HG03571 (cell line): ENCODE measurements at regions not wholly inside any gene's neighbourhood (a gene's known extent, or its start where the extent isn't known, plus 50 kb on each side); places are given as distances from the start of the nearest gene placed in this dataset.

Source experiments
- ATAC-seq: cut with Tn5 transposase; IDR thresholded peaks from one replicate; pipeline ENCODE4 v1.9.1; 2021; ENCODE audit not compliant: unreplicated experiment

DNA sequence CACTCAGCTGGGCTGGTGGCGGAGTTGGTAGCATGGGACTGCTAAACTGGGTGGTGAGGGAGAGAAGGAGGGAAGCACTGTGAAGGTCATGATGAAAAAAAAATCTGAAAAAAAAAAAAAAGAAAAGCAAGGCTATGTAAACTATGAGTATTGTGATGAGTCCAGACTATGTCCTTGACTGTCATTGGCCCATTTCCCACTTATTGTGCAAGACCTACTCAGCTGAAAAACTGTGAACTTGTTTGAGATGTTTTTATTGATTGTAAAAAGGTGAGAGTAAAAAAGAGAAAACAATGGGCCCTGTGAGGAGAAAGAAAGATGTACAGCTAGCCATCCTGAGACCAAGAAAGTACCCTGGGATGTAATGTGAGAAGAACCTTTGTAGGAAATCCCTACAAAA lies 798.4 kb upstream of the TENM4 start:
- ATAC-seq, result no peak

DNA sequence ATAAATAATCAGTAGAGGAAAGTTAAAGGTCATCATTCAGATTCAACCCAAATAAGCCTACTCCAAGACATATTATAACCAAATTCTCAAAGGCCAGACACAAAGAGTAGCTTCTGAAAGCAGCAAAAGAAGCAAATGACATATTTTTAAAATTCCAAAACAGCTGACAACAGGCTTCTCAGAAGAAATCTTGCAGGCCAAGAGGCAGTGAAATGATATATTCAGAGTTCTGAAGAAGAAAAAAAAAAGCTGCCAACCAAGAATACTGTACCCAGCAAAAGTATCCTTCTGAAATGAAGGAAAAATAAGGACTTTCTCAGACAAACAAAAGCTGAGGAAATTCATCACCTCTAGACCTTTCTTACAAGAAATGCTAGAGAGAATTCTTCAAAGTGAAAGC lies 787.1 kb upstream of the TENM4 start:
- no peak for ATAC-seq

DNA sequence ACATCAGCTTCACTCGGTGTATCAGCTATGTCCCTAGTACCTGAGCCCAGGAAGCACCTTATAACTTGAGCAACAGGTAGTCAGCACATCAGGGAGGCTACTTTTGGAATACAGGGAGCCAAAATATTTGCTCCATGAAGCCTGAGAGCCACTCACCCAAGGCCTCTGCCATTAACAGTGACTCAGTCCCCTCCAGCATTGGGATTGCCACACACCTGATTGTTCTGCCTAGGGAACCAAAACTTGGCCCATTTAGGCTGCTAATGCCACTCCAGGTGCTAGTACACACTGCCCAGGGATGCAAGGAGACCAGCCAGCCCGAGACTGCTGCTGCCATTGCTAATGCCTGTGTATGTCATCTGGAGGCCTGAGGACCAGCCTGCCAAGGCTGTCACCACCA lies 773.6 kb upstream of the TENM4 start:
- no peak for ATAC-seq

DNA sequence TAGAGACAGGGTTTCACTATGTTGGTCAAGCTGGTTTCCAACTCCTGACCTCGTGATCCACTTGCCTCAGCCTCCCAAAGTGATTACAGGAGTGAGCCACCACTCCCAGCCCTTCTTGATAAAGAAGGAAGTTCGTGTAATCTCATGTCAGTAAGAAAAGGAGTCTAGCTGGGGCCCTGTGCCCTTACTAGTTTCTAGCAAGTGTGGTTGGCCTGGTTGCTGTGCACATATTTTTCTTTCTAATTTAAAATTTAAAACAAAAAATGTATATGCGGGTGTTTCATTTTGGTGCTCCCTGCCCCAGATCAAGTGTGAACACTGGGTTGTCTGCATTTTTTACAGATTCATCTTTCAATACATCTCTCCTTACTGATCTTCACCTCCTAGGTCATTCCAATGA lies 770.8 kb upstream of the TENM4 start:
- ATAC-seq, result no peak

DNA sequence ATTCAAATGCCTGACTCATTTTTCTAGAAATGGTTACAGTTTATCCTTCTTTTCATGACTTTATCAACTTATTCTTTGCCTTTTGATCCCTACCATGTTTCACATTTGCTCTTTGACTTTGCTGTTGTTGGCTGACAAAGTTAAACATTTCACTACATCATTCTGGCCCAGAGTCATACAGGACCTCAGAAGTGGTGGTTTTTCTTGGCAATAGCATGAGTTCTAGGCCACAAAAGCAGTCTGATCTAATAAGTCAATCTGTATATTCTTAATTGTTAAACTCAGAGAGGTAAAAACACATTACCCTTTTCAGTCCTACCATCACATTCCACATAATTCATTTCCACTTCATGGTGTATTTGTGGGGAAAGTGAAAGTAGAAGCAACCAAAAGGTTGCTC lies 763.2 kb upstream of the TENM4 start:
- ATAC-seq, result no peak

DNA sequence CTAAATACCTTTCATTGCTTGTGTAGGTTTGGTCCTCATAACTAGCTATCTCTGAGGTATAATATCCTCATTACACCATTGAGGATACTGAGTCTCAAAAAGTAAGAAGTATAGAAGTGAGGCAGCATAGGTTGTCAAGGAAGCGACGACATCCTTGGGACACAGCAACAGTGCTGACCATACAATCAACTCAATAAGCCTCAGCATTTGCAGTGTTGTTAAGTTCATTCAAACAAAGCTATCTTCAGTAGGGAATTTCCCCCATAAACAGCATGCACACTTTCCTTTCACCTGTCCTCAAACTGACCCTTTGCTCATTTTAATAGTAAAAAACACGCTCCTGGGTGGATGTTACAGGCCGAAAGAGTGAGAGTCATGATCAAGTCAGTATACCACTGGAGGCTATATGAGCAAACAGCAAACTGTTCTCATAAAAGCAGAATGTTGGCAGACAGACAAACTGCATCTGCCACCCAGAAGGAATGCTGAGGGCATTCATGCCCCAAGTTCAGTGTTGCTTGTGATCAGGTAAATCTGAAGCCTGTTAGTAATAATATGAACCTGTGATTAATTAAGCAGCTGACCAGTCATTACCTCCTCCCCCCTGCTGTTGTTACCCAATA lies 756.2 kb upstream of the TENM4 start:
- no peak for ATAC-seq

DNA sequence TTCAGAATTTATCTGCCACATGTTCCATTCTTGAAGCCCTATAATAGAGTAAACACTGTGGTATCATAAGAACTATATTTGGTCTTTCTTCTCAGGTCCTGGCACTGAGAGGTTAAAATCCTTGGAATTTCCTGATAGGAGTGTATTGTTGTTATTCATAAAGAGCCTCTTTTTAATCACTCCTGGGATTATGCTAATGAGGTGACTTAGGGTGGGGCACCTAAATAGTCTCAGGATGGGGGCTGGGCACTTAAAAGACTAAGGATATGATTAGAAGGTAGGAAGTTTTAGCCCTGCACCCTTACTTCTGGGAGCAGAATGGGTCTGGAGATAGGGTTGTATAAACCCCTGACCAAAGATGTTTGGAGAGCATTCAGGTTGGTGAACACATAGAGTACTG lies 755.2 kb upstream of the TENM4 start:
- ATAC-seq, result no peak

DNA sequence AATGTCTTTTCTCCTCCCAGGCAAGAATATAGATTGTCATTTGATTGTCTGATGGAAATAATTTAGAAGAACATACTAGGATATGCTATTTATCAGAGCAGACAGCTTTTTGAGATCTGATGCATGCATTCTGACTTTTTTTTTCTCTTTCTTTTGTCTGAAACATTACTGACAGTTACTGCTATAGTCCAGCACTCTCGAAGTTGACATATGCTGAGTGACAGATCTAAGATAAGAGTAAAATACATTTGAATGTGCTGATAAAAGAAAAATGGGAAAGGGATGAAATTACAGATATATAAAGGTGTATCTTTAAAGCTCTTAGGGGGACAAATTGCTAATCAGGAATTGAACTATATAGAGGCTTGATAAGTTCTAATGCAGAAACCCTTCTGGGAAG lies 753.8 kb upstream of the TENM4 start:
- ATAC-seq, result no peak

DNA sequence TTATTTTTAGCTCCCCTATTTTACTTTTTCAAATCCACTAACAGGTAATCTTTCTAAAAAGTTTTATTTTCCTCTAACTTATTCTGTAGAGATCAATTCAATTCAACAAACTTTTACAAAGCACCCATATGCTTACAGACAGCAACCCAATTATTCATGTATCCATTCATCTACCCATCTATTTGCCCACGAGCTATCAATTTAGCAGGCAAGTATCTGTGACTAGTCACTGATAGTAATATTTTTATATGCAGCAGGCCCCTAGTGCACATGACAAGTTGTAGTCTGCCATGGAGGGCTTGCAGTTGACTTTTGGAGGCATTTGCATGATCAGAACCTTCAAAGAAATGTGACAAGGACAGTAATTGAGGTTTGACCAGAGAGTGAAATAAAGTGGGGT lies 753.2 kb upstream of the TENM4 start:
- ATAC-seq, result no peak

DNA sequence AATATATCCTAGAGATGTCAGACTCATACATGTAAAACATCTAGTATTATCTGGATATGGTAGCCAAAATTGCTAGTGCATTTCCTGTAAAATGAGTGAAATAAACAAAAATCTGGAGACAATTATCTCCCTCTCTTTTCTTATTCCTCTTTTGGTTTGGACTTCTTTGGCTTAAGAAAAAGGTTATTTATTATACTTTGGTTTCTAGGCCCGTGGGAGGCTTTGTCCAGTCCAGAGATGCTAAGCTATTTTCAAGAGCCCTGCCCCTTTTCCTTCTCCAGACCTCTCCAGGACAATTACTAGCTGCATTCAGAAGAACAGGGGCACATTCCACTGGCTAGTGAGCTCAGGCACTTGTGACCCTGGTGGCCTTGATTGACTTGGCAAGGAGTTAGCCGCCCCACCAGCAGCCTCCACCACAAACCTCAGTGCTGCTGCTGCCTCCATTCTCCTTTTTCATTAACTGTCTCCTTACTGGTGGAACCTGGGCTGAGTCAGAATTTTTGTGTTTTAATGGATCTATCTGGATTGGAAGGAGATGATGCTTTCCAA lies 747.3 kb upstream of the TENM4 start:
- no peak for ATAC-seq

DNA sequence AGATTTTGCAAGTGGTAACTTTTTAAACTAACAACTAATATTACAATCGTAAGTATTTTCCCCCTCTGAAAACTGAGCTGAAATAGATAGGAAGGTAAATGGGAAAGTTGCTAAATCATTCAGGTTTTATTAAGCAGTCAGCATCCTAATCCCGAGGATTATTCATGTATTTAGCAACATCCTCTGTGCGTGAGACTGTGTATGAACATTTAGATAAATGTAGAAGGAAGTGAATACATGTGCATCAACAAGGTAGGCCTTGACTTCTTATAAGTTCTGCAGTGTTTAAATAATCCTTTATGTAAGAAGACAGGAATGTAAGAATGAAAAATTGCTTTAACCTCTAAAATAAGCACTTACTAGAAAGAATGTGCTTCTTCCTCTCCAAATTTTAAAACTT lies 745.9 kb upstream of the TENM4 start:
- no peak for ATAC-seq

DNA sequence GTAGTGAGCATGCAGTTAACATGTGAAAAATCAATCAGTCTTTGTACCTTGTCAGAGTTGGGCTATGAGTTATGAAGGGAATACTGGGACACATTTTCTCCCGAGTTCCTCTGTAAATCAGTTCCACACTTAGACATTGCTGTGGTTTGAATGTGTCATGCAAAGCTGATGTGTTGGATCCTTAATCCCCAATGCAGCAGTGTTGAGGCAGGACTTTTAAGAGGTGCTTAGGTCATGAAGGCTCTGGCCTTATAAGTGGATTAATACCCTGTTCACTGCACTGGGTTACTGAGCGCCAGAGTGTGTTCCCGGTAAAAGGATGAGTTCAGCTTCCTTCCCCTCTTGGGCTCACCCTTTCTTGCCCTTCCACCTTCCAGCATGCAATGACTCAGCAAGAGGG lies 742.1 kb upstream of the TENM4 start:
- ATAC-seq, result no peak

DNA sequence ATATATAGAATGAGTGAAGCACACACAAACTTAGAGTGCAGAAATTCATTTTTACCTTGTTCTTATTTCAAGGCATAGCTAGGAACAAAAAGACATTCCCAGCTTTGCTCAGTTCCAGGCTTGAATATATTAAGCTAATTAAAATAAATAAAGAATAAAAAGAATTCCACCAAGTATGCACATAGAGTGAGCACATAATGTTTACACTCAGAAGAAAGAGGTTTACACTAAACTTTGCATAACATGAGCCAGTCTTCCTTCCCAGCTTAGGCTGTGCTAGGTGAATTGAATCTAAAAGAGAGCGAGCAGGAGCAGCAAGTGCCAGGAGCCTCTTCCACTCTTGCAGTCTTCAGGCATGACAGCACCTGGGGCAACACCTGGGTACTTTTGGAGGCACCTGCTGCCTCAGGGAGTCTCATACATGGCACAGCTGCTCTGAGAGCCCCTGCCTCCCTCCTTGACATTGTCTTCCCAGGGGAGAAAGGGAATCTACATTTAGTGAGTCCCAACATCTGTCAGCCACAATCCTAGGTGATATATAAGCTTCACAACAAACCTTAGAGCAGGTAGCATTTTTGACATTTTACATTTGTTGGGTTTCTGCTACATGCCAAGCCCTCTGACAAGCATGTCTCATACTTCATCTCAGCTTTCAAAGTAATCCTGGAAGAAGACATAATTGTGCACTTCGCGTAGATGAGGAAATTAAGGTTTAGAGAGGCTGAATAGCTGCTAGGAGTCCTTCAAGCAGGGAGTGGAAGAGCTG lies 732.7 kb upstream of the TENM4 start:
- no peak for ATAC-seq

DNA sequence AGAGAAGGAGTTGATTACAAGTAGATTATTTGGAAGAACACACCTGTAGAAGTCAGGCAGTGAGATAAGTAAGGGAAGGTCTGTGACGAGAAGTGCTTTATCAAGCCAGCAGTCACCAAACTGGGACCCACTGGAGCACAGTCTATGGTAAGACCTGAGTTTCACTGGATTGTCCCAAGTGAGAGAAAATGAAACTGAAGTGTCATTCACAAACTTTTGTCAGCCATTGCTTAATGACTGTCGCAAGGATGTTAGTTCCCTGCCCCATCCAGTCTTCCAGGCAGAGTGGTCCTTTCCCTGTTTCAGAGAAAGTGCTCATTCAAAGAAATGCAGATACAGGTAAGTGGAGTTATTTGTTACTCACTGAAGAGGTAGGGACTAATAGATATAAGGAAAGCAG lies 728.0 kb upstream of the TENM4 start:
- ATAC-seq, result no peak

DNA sequence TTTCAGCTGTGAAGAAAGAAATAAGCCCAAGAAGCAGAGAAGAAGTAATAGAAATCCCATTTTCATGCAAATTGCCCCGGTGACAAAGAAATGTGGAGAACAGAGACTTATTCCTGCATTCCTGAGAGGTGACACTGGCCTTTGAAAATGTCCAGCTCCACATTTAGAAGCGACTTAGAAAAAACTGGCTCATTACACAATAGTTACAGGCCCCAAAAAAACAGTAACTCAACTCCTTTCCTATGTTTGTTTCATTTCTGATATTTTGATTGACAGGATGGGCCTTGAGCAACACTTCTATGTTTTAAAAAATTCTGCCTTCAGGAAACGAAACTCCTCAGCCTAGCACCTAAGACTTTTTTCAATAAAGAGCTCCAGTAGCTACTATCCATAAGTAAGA lies 726.9 kb upstream of the TENM4 start:
- no peak for ATAC-seq

DNA sequence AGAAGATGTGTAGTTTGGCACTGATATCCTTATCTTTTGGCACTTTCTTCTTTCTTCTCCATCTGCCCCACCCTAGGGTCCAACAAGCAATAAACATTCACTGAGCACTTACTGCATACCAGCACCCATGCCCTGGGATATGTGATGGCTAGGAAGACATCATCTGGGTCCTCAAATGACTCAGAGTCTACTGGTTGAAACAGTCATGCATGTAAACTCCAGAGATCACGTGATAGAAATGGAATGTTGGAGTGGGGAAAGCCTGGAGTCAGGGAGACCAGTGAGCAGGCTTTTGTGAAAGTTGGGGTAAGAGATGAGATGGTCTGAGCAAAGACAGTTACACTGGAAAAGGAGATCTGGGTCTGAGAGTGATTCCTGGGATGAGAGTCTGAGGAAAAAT lies 724.9 kb upstream of the TENM4 start:
- ATAC-seq, result no peak

DNA sequence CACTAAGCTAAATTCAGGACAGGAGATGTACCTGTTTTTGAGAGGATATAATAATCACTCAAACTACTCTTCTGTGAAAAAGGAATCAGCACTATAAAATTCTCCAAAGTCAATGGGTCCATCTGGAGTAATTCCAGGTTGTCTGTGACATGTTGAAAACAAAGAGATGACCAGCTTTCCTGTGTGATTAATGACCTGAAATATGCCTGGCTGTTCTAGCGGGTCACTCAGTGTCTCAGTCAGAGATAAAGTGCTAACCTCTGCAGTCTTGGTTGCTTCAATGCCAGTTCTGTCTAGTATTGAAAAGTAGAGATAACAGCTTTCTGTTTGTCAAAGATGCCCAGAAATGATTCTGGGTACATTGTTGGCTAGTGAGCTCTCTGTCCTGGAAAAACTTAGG lies 722.6 kb upstream of the TENM4 start:
- no peak for ATAC-seq

DNA sequence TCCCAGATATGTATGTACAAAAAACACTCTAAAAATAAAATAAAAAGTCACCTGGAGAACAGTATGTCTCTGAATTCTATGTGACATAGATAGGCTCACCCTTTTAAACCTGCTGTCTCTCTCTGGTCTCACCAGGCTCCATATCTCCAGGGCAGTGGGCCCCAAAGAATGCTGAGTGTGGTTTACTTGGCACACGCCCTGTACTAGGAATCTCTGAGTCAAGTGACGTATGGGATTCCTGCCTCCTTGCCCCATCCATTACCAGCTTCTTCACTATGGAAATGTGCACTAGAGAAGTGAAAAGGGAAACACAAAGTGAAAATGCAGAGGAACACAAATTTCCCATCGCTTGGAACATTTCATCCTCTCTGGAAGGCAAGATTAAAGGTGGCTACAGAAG lies 722.2 kb upstream of the TENM4 start:
- ATAC-seq, result no peak

DNA sequence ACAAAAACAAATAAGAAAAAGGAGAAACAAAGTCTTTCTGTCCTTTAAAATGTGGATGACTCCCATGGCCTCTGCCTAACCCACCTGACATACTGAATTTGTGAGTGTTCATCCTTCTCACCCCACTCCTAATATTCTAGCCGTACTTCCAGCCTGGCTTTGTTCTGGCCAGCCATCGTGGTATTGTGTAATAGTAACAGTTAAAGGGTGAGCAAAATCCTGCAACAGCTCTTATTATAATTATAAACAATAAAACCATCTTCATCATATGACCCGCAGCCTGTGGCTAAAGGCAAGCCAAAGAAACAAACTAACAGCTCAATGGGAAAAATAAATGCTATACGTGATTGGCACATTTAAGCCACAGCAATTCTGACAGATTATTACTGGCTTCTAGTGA lies 721.6 kb upstream of the TENM4 start:
- ATAC-seq, result no peak

DNA sequence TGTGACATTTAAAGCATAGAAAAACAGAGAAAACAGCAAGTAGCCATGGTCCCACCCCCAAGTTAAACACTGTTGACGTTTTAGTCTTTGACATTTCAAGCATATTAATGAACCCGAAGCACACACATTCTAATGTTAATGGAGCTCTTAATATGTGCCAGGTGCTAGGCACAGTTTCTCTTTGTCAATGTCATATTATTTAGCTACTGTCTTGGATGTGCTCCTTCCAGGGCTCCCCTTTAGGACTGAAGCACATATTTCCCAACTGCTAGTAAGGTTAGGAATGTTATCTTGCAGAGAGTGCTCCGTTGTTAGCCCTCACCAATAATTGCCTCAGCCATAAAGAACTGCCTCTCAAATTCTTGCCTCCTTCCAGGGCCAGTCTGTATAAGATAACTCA lies 716.6 kb upstream of the TENM4 start:
- no peak for ATAC-seq

DNA sequence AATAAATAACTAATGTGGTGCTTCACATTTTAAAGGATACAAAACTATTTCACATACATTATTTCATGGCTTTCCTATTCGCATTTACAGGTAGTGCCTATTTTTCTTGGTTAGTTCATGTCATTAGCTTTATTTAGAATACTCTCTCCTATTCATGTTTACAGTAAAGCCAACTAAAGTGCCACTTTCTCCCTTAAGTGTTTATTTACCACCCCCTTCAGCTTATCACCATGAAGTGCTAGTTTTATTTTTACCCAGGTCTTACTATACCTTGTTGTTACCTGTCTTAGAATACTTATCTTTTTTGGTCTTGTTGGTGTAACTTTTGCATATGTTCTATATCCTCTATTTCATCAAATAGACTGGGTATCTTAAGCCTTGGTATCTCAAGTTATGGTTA lies 715.2 kb upstream of the TENM4 start:
- ATAC-seq, result no peak

DNA sequence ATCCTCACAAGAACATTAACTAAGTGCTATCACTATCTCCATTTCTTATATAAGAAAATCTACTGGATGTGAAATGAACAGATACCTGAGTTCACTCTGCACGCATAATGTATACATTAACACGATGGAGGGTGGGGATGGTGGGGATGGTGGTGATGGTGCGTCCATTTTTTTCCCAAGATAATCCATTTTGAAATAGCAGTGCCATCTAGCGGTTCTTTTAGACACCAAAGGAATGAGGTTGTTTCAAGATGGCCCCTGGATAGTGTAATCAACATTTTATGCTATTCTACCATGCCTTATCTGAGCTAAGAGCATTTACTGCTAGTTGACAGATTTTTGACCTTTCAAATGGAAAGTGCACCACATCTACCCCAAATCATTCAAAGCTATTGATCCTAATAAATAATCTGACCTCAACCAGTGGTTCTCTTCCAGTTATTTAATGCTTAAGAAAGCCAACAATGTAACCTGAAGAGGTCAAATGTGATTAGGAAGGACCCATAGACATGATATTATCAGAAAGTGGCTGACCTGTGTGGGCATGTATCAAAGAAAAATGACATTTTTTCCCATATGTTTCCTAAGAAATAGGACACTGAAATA lies 714.7 kb upstream of the TENM4 start:
- no peak for ATAC-seq
